WERI-Rb-1 (cell line): ENCODE measurements at regions not wholly inside any gene's neighbourhood (a gene's known extent, or its start where the extent isn't known, plus 50 kb on each side); places are given as distances from the start of the nearest gene placed in this dataset.
"Not testable (repeated sequence)": the region's sequence is repeated elsewhere in the genome, so short reads cannot be mapped to it uniquely, and the experiment has no call there.

ENCODE experiments used
- DNase-seq: peaks from one replicate; pipeline ENCODE4 v3.0.0-alpha.2; 2020
- H3K27ac ChIP-seq: fragments of 250-450 bp; sonication (Bioruptor Pico); 2 replicates; pipeline ENCODE4 v1.5.1; 2020; ENCODE audit warnings: mild to moderate bottlenecking, moderate library complexity
- H3K27me3 ChIP-seq: fragments of 250-450 bp; sonication (Bioruptor Pico); 2 replicates; pipeline ENCODE4 v1.5.1; 2021; ENCODE audit warnings: mild to moderate bottlenecking, low read depth, moderate library complexity; ENCODE audit not compliant: insufficient read depth, severe bottlenecking
- H3K36me3 ChIP-seq: fragments of 250-450 bp; sonication (Bioruptor Pico); 2 replicates; pipeline ENCODE4 v1.5.1; 2020; ENCODE audit warnings: mild to moderate bottlenecking, moderate library complexity
- H3K4me3 ChIP-seq: 2 replicates; pipeline ENCODE4 v1.5.1; 2011; ENCODE audit warnings: low read depth, mild to moderate bottlenecking, control low read depth, low read length
- H3K9me3 ChIP-seq: fragments of 250-450 bp; sonication (Bioruptor Pico); 2 replicates; pipeline ENCODE4 v1.5.1; 2021; ENCODE audit warnings: mild to moderate bottlenecking, moderate library complexity; ENCODE audit not compliant: severe bottlenecking
- TF ChIP-seq, protein P1 (sequence below): IDR thresholded peaks from 2 replicates; pipeline ENCODE4 v1.5.1; 2011; ENCODE audit warnings: low read depth, mild to moderate bottlenecking, control low read depth, inconsistent platforms, low read length

DNA sequence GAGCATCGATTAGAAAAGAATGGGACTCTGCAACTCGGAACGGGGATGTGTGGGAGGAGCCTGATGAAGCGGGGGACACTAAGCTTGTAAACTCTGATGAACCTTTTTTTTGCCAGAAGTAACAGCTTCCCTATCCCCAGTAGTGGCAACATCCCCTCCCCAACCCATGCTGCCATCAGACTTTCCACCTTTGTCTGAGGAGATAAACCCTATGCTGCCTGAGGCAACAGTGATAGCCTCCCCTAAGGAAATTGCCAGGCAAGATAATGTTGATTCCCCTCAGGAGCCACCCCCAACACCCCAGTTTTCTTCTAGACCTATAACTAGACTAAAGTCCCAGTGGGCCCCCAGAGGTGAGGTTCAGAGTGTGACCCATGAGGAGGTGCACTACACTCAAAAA, 173.7 kb downstream of the AKR1D1 start:
- no peak overlapping the region for H3K4me3 ChIP-seq
- H3K27ac ChIP-seq, result no peak overlapping the region
- H3K9me3 ChIP-seq, result no peaks in the 10 kb centered on the region
- DNase-seq, result no peak
- no peaks in the 10 kb centered on the region for H3K36me3 ChIP-seq
- H3K27me3 ChIP-seq, result no peaks in the 10 kb centered on the region
- TF ChIP-seq, protein P1, sequence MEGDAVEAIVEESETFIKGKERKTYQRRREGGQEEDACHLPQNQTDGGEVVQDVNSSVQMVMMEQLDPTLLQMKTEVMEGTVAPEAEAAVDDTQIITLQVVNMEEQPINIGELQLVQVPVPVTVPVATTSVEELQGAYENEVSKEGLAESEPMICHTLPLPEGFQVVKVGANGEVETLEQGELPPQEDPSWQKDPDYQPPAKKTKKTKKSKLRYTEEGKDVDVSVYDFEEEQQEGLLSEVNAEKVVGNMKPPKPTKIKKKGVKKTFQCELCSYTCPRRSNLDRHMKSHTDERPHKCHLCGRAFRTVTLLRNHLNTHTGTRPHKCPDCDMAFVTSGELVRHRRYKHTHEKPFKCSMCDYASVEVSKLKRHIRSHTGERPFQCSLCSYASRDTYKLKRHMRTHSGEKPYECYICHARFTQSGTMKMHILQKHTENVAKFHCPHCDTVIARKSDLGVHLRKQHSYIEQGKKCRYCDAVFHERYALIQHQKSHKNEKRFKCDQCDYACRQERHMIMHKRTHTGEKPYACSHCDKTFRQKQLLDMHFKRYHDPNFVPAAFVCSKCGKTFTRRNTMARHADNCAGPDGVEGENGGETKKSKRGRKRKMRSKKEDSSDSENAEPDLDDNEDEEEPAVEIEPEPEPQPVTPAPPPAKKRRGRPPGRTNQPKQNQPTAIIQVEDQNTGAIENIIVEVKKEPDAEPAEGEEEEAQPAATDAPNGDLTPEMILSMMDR, result no peak

DNA sequence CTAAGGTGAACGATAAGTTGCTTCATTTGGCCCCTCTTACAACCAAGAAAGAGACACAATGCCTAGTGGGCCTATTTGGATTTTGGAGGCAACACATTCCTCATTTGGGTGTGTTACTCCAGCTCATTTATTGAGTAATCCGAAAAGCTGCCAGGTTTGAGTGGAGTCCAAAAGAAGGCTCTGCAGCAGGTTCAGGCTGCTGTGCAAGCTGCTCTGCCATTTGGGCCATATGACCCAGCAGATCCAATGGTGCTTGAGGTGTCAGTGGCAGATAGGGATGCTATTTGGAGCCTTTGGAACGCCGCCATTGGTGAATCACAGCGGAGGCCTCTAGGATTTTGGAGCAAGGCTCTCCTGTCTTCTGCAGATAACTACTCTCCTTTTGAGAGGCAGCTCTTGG, 176.4 kb downstream of the AKR1D1 start:
- not testable (repeated sequence) for DNase-seq, H3K27me3 ChIP-seq, H3K27ac ChIP-seq, H3K9me3 ChIP-seq, H3K4me3 ChIP-seq, H3K36me3 ChIP-seq

DNA sequence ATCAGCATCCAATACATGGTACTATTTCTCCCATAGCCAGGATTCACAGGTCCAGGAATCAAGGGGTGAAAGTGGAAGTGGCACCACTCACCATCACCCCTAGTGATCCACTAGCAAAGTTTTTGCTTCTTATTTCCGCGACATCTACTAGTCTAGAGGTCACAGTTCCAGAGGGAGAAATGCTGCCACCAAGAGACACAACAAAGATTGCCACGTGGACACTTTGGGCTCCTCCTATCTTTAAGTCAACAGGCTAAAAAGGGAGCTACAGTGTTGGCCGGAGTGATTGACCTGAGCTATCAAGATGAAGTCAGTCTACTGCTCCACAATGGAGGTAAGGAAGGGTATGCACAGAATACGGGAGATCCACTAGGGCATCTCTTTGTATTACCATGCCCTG, 178.2 kb downstream of the AKR1D1 start:
- Histone ChIP-seq H3K9me3 (no peaks in the 10 kb centered on the region), H3K36me3 (no peaks in the 10 kb centered on the region), H3K27me3 (no peaks in the 10 kb centered on the region), H3K4me3 (no peak overlapping the region), H3K27ac (no peak overlapping the region)
- DNase-seq, result no peak
- TF ChIP-seq, protein P1, result no peak

DNA sequence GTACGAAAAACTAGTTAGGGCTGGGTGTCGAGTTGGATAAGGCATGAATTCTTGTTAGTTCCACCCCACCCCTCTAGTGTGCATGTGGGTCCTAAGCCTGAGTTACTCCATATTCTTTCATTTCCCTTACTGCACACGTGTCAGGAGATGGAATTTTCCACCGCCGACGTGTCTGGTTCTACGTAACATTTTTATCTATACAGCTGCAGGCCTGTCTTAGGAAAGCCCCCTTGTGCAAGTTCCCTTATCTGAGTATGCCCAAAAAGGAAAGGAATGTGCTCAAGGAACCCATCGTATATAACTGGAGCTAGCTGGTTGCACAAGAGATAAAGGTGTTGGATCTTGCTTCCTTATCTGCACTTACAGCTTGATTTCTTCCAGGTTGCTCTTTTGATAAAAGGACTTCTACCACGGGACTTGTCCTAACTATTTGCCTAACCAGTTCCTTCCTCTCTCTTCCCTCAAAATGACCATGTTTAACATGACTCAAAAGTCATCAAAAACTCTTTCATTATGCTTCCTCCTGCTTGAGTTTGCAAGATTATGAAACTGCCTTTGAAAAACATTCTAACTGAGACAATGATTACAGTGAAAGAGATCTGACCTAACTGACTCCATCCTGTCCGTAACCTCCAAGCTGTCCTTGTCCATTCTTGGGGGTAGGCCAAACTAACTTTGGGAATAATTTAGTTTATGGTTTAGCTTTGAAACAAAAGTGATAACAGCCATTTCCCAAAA, 181.4 kb downstream of the AKR1D1 start:
- Histone ChIP-seq H3K36me3 (no peaks in the 10 kb centered on the region), H3K4me3 (no peak overlapping the region), H3K27ac (no peak overlapping the region), H3K27me3 (no peaks in the 10 kb centered on the region), H3K9me3 (no peaks in the 10 kb centered on the region)
- TF ChIP-seq, protein P1, result no peak
- no peak for DNase-seq

DNA sequence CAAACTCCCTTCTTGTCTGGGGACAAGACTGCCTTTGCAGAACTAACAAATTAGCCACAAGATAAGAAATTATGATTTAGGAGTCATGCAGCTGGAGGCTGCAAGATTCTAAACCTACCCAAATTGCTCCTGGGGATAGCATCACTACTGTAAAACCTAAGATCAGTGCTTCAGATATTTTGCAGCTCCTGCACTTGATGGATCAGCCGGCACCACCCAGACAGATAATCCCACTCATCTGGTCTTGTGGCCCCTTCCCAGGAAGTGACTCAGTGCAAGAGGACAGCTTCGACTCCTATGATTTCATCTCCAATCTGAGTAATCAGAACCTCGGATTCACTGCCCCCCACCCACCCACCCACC, 181.9 kb downstream of the AKR1D1 start:
- Histone ChIP-seq H3K27me3 (no peaks in the 10 kb centered on the region), H3K4me3 (no peak overlapping the region), H3K27ac (no peak overlapping the region), H3K9me3 (no peaks in the 10 kb centered on the region), H3K36me3 (no peaks in the 10 kb centered on the region)
- TF ChIP-seq, protein P1, result no peak
- DNase-seq, result no peak

DNA sequence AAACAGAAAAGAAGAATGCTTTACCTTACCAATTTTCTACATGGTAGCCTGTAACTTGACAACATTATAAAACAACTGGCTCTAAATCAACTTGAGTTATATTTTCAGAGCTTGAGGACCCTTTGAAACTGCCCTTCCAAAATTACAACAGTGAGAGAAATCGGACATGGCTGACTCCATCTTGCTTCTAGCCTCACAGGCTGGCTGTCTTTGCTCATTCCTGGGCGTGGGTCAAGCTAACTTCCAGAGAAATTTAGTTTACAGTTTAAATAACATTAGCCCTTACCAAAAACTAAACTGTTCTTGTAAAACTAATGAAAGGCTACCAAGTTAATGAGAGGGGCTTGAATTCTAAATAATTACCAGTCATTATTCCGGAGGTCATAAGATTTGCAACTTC, 183.4 kb downstream of the AKR1D1 start:
- no peak for DNase-seq
- Histone ChIP-seq H3K36me3 (no peaks in the 10 kb centered on the region), H3K27me3 (no peaks in the 10 kb centered on the region), H3K27ac (no peak overlapping the region), H3K4me3 (no peak overlapping the region), H3K9me3 (no peaks in the 10 kb centered on the region)
- TF ChIP-seq, protein P1, result no peak
